ENCODE measurements at regions not wholly inside any gene's neighbourhood (a gene's known extent, or its start where the extent isn't known, plus 50 kb on each side); places are given as distances from the start of the nearest gene placed in this dataset.

DNA sequence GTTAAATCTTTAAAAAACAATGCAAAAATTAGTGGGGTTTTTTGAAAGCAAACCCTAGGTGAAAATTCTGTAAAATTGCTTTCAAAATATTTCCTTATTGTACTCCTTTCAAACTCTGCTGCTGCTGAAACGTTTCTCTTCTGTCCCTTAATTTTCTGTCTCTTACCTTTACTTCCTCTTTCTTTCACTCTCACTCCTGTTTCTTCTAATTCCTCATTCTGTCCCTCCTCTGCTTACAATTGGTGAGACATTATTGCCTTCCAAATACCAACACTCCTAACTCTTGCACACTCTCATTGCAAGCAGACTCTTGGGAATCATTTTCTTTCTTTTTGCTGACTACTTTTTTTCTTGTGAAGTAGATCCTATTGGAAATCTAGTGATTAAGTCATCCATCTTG lies 685.6 kb upstream of the SLITRK1 start:
- TF ChIP-seq POLR2AphosphoS5 (IDR thresholded peaks at IDR 0.05) (no peak), POLR2A (IDR thresholded peaks at IDR 0.05) (no peak), EP300 (IDR thresholded peaks at IDR 0.05) (no peak)
- TF ChIP-seq, protein P1, sequence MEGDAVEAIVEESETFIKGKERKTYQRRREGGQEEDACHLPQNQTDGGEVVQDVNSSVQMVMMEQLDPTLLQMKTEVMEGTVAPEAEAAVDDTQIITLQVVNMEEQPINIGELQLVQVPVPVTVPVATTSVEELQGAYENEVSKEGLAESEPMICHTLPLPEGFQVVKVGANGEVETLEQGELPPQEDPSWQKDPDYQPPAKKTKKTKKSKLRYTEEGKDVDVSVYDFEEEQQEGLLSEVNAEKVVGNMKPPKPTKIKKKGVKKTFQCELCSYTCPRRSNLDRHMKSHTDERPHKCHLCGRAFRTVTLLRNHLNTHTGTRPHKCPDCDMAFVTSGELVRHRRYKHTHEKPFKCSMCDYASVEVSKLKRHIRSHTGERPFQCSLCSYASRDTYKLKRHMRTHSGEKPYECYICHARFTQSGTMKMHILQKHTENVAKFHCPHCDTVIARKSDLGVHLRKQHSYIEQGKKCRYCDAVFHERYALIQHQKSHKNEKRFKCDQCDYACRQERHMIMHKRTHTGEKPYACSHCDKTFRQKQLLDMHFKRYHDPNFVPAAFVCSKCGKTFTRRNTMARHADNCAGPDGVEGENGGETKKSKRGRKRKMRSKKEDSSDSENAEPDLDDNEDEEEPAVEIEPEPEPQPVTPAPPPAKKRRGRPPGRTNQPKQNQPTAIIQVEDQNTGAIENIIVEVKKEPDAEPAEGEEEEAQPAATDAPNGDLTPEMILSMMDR (IDR thresholded peaks at IDR 0.05), result no peak
- no peak overlapping the region for H3K27ac ChIP-seq
- H3K4me1 ChIP-seq, result no peaks in the 10 kb centered on the region
- 65 to 78% methylated on average over 1 of the region's 1 CpG for WGBS, 2 donors (ENCODE audit: low coverage in 1 of 2)
- H3K36me3 ChIP-seq, result no peaks in the 10 kb centered on the region
- no peaks in the 10 kb centered on the region for H3K9me3 ChIP-seq
- H3K4me3 ChIP-seq, result no peak overlapping the region
- no peak for ATAC-seq
- H3K27me3 ChIP-seq, result no peaks in the 10 kb centered on the region

DNA sequence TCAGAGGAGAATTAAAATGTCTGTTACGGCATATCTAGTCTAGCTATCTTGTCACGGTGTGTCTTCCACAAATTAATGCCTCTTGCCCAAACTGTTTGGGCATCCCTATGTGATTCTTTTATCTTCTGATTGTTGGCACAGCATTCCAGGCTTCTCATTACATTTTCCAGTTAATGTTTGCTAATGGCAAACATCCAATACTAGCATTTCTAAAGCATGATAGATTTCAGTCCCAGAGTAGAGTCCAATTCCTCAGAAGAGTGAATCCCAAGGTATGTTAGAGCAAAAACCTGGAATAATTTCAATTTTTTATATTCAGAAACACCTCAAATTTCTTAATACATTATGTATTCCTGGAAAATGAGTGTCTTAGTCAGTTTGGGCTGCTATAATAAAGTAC lies 684.5 kb upstream of the SLITRK1 start:
- no peak for TF ChIP-seq POLR2A (IDR thresholded peaks at IDR 0.05)
- no peak for TF ChIP-seq EP300 (IDR thresholded peaks at IDR 0.05)
- TF ChIP-seq, protein P1 (IDR thresholded peaks at IDR 0.05), result no peak
- TF ChIP-seq POLR2AphosphoS5 (IDR thresholded peaks at IDR 0.05), result no peak
- ATAC-seq, result no peak
- H3K36me3 ChIP-seq, result no peaks in the 10 kb centered on the region
- H3K9me3 ChIP-seq, result no peaks in the 10 kb centered on the region
- H3K4me1 ChIP-seq, result no peaks in the 10 kb centered on the region
- no peak overlapping the region for H3K4me3 ChIP-seq
- H3K27me3 ChIP-seq, result no peaks in the 10 kb centered on the region
- WGBS, 2 donors (ENCODE audit: low coverage in 1 of 2), result 96 to 100% methylated on average over 2 of the region's 2 CpGs
- no peak overlapping the region for H3K27ac ChIP-seq

DNA sequence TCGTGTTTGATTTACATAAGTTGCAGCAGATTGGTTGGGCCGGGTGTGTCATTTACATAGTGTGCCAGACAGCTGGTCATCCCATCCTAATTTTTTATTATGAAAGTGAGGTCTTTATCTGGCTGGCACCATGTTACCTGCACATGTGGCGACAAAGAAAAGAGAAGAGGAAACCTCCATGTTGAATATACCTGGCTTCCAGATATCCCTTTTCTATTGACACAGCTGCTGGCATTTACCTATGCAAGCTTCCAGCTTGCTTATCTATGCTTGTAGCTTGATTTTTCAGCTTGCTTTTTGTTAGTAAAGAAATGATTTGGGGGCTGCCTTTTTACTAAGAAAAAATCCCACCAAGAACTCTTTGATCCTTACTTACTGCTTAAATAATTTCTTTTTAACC lies 681.3 kb upstream of the SLITRK1 start:
- H3K36me3 ChIP-seq, result no peaks in the 10 kb centered on the region
- ATAC-seq, result no peak
- H3K9me3 ChIP-seq, result no peaks in the 10 kb centered on the region
- no peak for TF ChIP-seq POLR2AphosphoS5 (IDR thresholded peaks at IDR 0.05)
- TF ChIP-seq, protein P1 (IDR thresholded peaks at IDR 0.05), result no peak
- no peak for TF ChIP-seq EP300 (IDR thresholded peaks at IDR 0.05)
- TF ChIP-seq POLR2A (IDR thresholded peaks at IDR 0.05), result no peak
- H3K4me1 ChIP-seq, result no peaks in the 10 kb centered on the region
- H3K27ac ChIP-seq, result no peak overlapping the region
- no peak overlapping the region for H3K4me3 ChIP-seq
- H3K27me3 ChIP-seq, result no peaks in the 10 kb centered on the region
- WGBS, 2 donors (ENCODE audit: low coverage in 1 of 2), result 80 to 81% methylated on average over 3 of the region's 3 CpGs

DNA sequence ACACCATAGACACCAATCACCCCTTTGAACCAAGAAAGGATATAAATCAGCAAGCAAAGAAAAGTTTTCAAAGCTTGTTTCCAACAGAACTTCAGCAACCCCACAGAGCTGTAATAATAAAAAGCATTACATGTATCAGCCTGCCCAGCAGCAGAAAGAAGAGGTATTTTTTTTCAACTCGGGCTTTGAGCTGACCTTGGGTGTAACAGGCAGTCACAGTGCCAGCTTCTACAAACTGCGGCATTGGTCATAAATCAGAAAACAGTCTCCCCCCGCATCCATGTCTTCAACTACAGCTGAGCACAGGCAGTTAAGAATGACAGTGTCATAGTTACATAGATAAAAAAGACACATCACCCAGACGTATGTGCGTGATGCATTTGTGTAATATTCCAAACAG lies 671.0 kb upstream of the SLITRK1 start:
- no peaks in the 10 kb centered on the region for H3K36me3 ChIP-seq
- no peaks in the 10 kb centered on the region for H3K4me1 ChIP-seq
- no peaks in the 10 kb centered on the region for H3K27me3 ChIP-seq
- ATAC-seq, result no peak
- H3K4me3 ChIP-seq, result no peak overlapping the region
- H3K9me3 ChIP-seq, result no peaks in the 10 kb centered on the region
- 34 to 67% methylated on average over 5 of the region's 5 CpGs for WGBS, 2 donors (ENCODE audit: low coverage in 1 of 2)
- no peak overlapping the region for H3K27ac ChIP-seq
- TF ChIP-seq POLR2A (IDR thresholded peaks at IDR 0.05), result no peak

DNA sequence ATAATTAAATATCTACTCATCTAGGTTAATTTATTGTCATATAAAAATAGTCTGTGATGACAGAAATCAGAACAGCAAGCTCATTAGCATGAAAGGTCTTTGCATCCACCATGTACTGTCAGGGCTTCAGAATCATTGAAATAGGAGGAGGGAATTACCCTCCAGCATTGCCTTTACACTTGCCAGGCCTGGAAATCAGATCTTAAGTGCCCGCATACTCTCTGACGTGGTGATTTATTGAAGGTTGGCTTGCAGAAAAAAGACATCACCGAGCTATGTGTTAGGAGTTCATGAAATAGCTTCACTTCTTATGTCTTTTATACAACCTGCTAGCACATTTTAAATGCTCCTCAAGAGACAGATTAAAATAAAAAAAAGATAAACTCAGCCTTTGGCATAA lies 661.7 kb upstream of the SLITRK1 start:
- H3K27me3 ChIP-seq, result no peaks in the 10 kb centered on the region
- no peaks in the 10 kb centered on the region for H3K36me3 ChIP-seq
- H3K4me1 ChIP-seq, result no peaks in the 10 kb centered on the region
- H3K27ac ChIP-seq, result no peak overlapping the region
- 72 to 82% methylated on average over 3 of the region's 3 CpGs for WGBS, 2 donors (ENCODE audit: low coverage in 1 of 2)
- TF ChIP-seq EP300 (IDR thresholded peaks at IDR 0.05), result no peak
- TF ChIP-seq, protein P1 (IDR thresholded peaks at IDR 0.05), result no peak
- TF ChIP-seq POLR2AphosphoS5 (IDR thresholded peaks at IDR 0.05), result no peak
- no peak for TF ChIP-seq POLR2A (IDR thresholded peaks at IDR 0.05)
- no peaks in the 10 kb centered on the region for H3K9me3 ChIP-seq
- ATAC-seq, result no peak
- no peak overlapping the region for H3K4me3 ChIP-seq
